ENCODE measurements at regions not wholly inside any gene's neighbourhood (a gene's known extent, or its start where the extent isn't known, plus 50 kb on each side); places are given as distances from the start of the nearest gene placed in this dataset.

GRCh38 chr10:69716711-69717560, 84.8 kb upstream of the COL13A1 start:
- DNase-seq = no peak

- DNase-seq = no peak
These were observed 82.8 kb upstream of the COL13A1 start for GRCh38 chr10:69718951-69719350.

DNA sequence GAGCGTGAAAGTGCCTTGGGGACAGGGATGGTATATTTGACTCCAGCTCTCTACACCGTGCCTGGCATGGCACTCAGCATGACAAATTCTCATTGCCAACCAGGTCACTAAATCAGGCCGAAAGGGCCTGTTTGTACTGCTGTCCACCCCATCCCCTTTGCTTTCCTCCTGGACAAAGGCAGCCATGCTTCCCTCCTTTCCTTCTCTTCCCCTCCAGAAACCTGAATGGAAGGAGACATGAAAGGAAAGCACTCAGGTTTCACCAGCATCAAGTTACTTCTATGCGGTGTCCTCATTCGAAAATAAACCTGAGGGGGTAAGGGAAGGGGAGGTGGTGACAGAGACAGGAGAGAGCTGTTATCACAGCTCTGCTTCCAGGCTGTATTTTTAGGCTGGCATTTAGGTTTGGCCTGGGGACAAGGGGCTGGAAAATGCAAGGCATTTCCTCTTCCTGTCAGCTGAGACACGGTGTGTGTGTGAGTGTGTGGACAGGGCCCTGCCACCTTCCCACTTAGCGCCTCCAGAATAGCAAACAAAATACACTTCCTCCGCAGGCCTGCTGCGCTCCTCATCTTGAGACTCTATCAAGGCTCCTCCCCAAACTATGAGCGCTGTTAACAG, 79.9 kb upstream of the COL13A1 start:
- DNase-seq = peak; percentile 30

GRCh38 chr10:69723653-69724052, 78.1 kb upstream of the COL13A1 start:
- DNase-seq = no peak

DNA sequence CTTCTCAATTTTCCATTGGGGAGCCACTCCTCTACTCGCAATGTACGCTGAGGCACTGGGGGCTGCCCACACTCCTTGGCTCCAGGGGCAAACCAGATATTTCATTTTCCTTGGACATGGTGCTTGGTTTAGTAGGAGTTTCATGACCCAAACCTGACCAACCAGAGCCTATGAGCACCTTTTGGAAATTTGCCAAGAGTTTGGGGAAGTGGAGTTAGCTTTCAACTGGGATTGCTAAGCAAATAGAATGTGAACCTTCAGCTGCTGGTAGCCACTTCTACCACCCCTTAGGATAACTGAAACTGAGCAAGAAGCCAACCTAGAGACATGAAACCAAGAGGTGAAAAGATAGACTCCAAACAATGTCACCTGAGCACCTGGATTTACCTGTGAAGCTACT, 74.9 kb upstream of the COL13A1 start:
- no peak for DNase-seq

- DNase-seq = no peak
These were observed 73.3 kb upstream of the COL13A1 start for GRCh38 chr10:69728335-69728870.

GRCh38 chr10:69729326-69730048, 72.2 kb upstream of the COL13A1 start:
- no peak for DNase-seq

GRCh38 chr10:69730251-69731156, 71.2 kb upstream of the COL13A1 start:
- DNase-seq = no peak

DNA sequence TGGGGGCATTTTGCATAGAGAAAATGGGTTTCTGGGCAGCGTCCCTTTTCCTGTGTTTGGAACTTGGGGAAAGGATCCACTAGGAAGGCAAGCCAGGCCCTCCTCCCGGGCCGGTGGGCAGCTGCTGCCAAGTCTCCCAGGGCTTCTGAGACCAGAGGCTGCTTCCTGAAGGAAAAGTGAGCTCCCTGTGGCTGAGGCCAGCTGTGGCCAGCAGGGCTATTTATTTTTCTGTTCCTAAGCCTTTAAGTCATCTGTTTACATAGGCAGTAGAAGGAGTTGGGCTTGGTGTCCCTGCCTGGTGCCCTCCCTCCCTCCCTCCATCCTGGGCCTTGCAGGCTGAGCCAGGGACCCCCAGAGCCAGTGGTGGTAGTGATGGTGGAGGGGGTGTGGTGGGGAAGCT, 70.5 kb upstream of the COL13A1 start:
- DNase-seq = no peak

- DNase-seq = no peak
These were observed 70.0 kb upstream of the COL13A1 start for GRCh38 chr10:69731698-69732097.

DNA sequence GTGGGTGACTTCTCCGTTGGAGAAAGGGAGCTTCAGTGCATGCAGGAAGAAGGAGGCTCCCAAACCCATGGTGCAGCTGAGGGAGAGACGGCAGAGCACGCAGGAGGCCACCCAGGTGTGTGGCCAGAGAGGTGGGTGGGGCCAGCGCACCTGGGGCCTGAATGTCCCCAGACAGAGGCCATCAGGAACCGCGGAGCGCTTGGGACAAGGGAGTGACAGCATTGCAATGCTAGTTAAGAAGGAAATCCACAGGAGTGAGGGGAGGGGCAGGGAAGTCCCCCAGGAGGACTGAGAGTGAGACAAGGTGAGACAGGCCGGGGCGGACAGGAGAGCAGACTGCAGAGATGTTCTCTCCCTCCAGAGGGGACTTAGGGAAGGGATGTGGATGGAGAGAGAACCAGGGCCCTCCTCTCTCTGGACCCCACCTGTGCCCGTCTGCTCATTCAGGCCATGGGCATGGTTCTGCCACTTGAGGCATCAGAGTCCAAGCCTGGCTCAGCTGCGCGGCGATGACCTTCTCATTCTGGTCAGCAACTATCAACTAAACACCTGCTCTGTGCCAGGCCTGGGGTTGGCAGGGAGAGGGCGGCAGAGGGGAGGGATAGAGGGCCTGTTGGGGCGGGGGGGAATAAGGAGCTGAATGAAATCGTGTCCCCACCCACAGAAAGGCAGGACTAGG, 69.4 kb upstream of the COL13A1 start:
- DNase-seq = no peak

DNA sequence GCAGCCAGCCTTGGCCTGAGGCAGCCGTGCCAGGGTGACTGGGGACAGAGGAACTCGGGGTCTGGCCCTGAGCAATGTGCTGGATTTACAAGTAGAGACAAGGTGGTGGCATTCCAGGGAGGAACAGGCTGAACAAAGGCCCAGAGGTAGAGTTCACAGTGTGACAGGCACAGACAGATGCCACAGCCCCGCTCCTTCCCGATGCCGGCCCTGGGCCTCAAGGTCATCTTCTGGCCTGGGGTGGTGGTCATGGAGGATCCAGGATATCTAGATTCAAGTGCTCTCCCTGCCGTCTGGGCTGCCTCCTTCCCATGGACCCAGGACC, 68.9 kb upstream of the COL13A1 start:
- DNase-seq = no peak

- no peak for DNase-seq
These were observed 67.9 kb upstream of the COL13A1 start for GRCh38 chr10:69733791-69734261.

DNA sequence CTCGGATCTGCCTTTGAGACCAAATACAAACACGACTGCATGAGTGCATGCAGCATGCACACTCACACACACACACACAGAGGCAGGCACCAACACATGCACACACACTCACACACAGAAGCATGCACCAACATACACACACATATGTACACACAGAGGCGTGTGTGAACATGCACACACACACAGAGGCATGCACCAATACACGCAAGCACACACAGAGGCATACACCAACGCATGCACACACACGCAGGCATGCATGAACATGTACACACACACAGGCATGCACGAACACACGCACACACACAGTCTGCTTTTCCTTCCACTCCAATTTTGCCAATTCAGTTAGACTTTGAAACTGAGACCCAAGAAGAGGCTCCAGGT, 67.3 kb upstream of the COL13A1 start:
- no peak for DNase-seq

DNA sequence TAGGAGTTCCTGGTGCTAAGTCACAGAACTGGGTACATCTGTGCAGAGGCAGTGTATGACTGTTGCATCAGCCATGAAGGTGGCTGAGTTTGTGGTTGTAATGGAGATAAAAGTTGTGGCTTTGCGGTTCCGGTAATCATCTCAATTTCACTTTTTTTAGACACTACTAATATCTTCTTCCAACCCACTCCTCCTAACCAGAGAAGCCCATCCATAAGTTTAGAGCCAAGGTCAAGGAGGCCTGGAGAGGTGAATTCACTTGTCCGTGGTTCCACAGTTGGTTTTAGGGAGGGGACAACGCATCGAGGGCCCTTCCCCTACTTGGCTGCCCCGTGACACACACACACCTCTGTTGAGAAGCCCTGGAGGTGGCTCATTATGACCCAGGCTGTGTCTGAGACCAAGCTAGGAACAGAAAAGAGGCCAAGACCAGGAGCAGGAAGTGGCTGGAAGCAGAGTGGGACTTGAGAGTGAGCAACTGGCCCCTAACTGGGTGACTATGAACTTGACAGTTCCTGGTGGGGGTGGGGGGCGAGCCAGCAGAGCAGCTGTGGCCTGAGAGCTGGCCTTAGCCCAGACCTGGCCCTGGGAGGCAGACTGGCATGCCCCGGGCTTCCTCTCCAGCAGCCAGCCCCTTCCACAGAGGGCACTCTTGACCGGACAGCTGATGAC, 66.8 kb upstream of the COL13A1 start:
- DNase-seq = no peak

DNA sequence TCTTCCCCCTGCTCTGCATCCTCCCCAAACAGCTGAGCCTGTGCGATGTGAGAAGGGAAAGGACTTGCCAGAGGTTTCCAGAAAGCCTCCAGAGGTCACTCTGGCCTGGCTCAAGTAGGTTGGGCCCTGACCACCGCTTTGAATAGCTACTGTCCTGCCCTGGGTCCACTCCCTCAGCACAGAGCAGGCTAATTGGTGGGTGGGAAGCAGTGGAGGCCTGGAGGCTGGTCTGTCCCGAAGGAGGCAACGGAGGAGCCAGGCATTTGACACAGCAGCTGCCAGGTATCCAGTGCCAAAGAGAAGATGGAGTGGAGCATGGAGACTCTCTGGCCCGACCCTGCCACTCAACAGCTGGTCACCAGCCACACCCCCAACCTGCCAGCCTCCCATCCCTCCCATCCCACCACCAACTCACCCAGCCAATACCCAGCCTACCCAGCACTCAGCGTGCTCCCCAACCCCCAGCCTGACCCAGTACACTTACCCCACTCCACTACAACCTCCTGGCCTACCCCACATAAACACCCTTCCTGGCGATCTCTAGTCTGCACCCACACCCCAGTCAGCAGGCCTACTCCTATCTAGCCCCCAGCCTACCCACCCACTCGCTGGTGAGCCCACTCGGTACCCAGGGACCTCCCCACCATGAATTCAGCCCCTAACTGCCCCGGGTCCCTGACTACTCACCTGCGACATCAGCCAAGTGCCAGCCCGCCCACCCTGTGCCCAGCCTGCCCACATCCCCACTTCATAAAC, 64.6 kb upstream of the COL13A1 start:
- DNase-seq = no peak

GRCh38 chr10:69738071-69738470, 63.6 kb upstream of the COL13A1 start:
- no peak for DNase-seq

- no peak for DNase-seq
These were observed 62.8 kb upstream of the COL13A1 start for GRCh38 chr10:69738858-69739435.

DNA sequence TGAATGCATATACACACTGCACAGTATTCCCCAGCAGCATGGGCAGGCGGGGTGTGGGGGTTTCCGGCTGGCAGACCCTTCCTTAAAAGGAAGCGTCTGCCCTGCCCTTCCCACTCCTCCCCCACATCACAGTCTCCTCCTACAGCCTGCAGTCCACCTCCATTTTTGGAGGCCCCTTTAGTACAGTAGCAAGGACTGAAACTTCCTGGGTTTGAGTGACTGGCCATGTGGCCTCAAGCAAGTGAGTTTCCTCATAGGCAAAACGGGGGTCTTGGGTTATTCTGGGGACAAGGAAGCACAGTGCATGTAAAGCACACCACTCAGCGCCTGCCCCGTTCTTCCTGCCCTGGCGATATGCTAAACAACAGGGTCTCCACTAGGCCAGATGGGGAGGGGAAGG, 62.1 kb upstream of the COL13A1 start:
- no peak for DNase-seq

DNA sequence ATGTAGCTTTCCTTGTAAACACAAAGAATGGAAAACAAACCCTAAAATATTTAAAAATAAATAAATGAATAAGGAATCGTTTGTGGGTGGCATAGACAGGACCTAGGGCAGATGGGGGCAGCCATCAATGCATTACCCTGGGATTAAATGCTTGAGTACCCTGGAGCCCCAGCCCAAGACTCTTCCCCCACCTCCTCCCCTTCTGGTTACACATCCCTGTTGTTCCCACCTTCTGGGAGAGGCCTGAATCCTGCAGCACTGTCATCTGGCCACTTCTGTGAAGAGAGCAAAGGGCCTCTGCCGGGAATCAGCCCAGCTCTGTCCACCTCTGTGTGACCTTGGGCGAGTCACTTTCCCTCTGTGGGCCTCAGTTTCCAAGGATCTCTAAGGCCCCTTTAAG, 61.6 kb upstream of the COL13A1 start:
- DNase-seq = no peak
